ENCODE measurements at regions not wholly inside any gene's neighbourhood (a gene's known extent, or its start where the extent isn't known, plus 50 kb on each side); places are given as distances from the start of the nearest gene placed in this dataset.

GRCh38 chr1:81233591-81233990, 567.1 kb upstream of the ADGRL2 start:
- DNase-seq: no peak
- Histone ChIP-seq H3K9me3 (ENCODE audit: low read length) (peaks cover 12% of the 10 kb centered on the region; the same call in 1 of the 2 replicates), H3K36me3 (ENCODE audit: insufficient read depth, low read length) (no peaks in the 10 kb centered on the region), H3K4me1 (ENCODE audit: low read length) (no peaks in the 10 kb centered on the region), H4K20me1 (ENCODE audit: insufficient read depth, low read depth, low read length) (no peaks in the 10 kb centered on the region), H3K4me2 (ENCODE audit: low read depth, low read length, poor library complexity, severe bottlenecking) (no peak overlapping the region), H2AFZ (ENCODE audit: low read length) (no peak overlapping the region), H3K9me2 (replicated peaks; ENCODE audit: insufficient read depth, low read length) (peaks cover 4% of the 10 kb centered on the region; the same call in 1 of the 2 replicates), H3K79me2 (ENCODE audit: low read length) (no peaks in the 10 kb centered on the region), H3K9ac (ENCODE audit: low read length) (no peak overlapping the region), H3K27me3 (ENCODE audit: low read length) (no peaks in the 10 kb centered on the region), H3K27ac (ENCODE audit: low read length) (no peak overlapping the region), H3K4me3 (ENCODE audit: low read length) (no peak overlapping the region)

GRCh38 chr1:81232420-81232819, 568.3 kb upstream of the ADGRL2 start:
- H4K20me1 ChIP-seq (ENCODE audit: insufficient read depth, low read depth, low read length): no peaks in the 10 kb centered on the region
- H3K9ac ChIP-seq (ENCODE audit: low read length): no peak overlapping the region
- no peak overlapping the region for H3K4me3 ChIP-seq (ENCODE audit: low read length)
- H3K4me1 ChIP-seq (ENCODE audit: low read length): no peaks in the 10 kb centered on the region
- no peak for DNase-seq
- H3K9me3 ChIP-seq (ENCODE audit: low read length): peaks cover 10% of the 10 kb centered on the region; the same call in 1 of the 2 replicates
- H3K27me3 ChIP-seq (ENCODE audit: low read length): no peaks in the 10 kb centered on the region
- H3K36me3 ChIP-seq (ENCODE audit: insufficient read depth, low read length): no peaks in the 10 kb centered on the region
- H3K9me2 ChIP-seq (replicated peaks; ENCODE audit: insufficient read depth, low read length): peaks cover 4% of the 10 kb centered on the region; the same call in 1 of the 2 replicates
- no peaks in the 10 kb centered on the region for H3K79me2 ChIP-seq (ENCODE audit: low read length)
- H2AFZ ChIP-seq (ENCODE audit: low read length): no peak overlapping the region
- no peak overlapping the region for H3K27ac ChIP-seq (ENCODE audit: low read length)
- no peak overlapping the region for H3K4me2 ChIP-seq (ENCODE audit: low read depth, low read length, poor library complexity, severe bottlenecking)

DNA sequence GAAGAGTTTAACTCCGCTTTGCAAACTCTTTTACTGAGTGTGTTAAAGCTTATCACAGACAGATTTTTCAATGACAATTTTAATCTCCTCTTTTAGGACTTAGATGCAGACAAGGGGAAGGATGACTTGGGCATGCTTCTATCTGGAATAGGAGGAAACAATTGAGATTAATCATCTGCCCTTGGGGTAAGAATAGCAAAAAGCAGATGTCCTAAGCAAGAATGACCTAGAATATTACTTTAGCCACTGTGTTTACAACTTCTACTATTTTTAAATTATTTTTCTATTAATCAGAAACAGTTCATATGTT, 569.0 kb upstream of the ADGRL2 start:
- Histone ChIP-seq H3K27me3 (ENCODE audit: low read length) (no peaks in the 10 kb centered on the region), H3K9me3 (ENCODE audit: low read length) (peaks cover 10% of the 10 kb centered on the region), H3K79me2 (ENCODE audit: low read length) (no peaks in the 10 kb centered on the region), H3K9me2 (replicated peaks; ENCODE audit: insufficient read depth, low read length) (peaks cover 4% of the 10 kb centered on the region; the same call in 1 of the 2 replicates), H3K36me3 (ENCODE audit: insufficient read depth, low read length) (no peaks in the 10 kb centered on the region), H3K4me2 (ENCODE audit: low read depth, low read length, poor library complexity, severe bottlenecking) (no peak overlapping the region), H4K20me1 (ENCODE audit: insufficient read depth, low read depth, low read length) (no peaks in the 10 kb centered on the region), H3K4me3 (ENCODE audit: low read length) (no peak overlapping the region), H3K9ac (ENCODE audit: low read length) (no peak overlapping the region), H2AFZ (ENCODE audit: low read length) (no peak overlapping the region), H3K4me1 (ENCODE audit: low read length) (no peaks in the 10 kb centered on the region), H3K27ac (ENCODE audit: low read length) (no peak overlapping the region)
- DNase-seq: no peak

- Histone ChIP-seq H3K27ac (ENCODE audit: low read length) (no peak overlapping the region), H3K9me3 (ENCODE audit: low read length) (peaks cover 10% of the 10 kb centered on the region), H3K4me2 (ENCODE audit: low read depth, low read length, poor library complexity, severe bottlenecking) (no peak overlapping the region), H4K20me1 (ENCODE audit: insufficient read depth, low read depth, low read length) (no peaks in the 10 kb centered on the region), H3K9me2 (replicated peaks; ENCODE audit: insufficient read depth, low read length) (no peaks in the 10 kb centered on the region; the same call in 1 of the 2 replicates), H3K4me1 (ENCODE audit: low read length) (no peaks in the 10 kb centered on the region), H3K9ac (ENCODE audit: low read length) (no peak overlapping the region), H3K4me3 (ENCODE audit: low read length) (no peak overlapping the region), H2AFZ (ENCODE audit: low read length) (no peak overlapping the region), H3K36me3 (ENCODE audit: insufficient read depth, low read length) (no peaks in the 10 kb centered on the region), H3K27me3 (ENCODE audit: low read length) (no peaks in the 10 kb centered on the region), H3K79me2 (ENCODE audit: low read length) (no peaks in the 10 kb centered on the region)
- no peak for DNase-seq
These were observed 569.6 kb upstream of the ADGRL2 start for GRCh38 chr1:81230983-81231728.

- H3K27me3 ChIP-seq (ENCODE audit: low read length): no peaks in the 10 kb centered on the region
- no peak overlapping the region for H3K4me3 ChIP-seq (ENCODE audit: low read length)
- peaks cover 9% of the 10 kb centered on the region for H3K9me3 ChIP-seq (ENCODE audit: low read length)
- DNase-seq: no peak
- H3K27ac ChIP-seq (ENCODE audit: low read length): no peak overlapping the region
- no peak overlapping the region for H2AFZ ChIP-seq (ENCODE audit: low read length)
- H3K36me3 ChIP-seq (ENCODE audit: insufficient read depth, low read length): no peaks in the 10 kb centered on the region
- H3K9me2 ChIP-seq (replicated peaks; ENCODE audit: insufficient read depth, low read length): no peaks in the 10 kb centered on the region; the same call in 1 of the 2 replicates
- no peaks in the 10 kb centered on the region for H3K79me2 ChIP-seq (ENCODE audit: low read length)
- H3K4me1 ChIP-seq (ENCODE audit: low read length): no peaks in the 10 kb centered on the region
- H4K20me1 ChIP-seq (ENCODE audit: insufficient read depth, low read depth, low read length): no peaks in the 10 kb centered on the region
- no peak overlapping the region for H3K4me2 ChIP-seq (ENCODE audit: low read depth, low read length, poor library complexity, severe bottlenecking)
- H3K9ac ChIP-seq (ENCODE audit: low read length): no peak overlapping the region
These were observed 571.8 kb upstream of the ADGRL2 start for GRCh38 chr1:81228926-81229325.

GRCh38 chr1:81226603-81226928, 574.2 kb upstream of the ADGRL2 start:
- no peaks in the 10 kb centered on the region for H3K27me3 ChIP-seq (ENCODE audit: low read length)

DNA sequence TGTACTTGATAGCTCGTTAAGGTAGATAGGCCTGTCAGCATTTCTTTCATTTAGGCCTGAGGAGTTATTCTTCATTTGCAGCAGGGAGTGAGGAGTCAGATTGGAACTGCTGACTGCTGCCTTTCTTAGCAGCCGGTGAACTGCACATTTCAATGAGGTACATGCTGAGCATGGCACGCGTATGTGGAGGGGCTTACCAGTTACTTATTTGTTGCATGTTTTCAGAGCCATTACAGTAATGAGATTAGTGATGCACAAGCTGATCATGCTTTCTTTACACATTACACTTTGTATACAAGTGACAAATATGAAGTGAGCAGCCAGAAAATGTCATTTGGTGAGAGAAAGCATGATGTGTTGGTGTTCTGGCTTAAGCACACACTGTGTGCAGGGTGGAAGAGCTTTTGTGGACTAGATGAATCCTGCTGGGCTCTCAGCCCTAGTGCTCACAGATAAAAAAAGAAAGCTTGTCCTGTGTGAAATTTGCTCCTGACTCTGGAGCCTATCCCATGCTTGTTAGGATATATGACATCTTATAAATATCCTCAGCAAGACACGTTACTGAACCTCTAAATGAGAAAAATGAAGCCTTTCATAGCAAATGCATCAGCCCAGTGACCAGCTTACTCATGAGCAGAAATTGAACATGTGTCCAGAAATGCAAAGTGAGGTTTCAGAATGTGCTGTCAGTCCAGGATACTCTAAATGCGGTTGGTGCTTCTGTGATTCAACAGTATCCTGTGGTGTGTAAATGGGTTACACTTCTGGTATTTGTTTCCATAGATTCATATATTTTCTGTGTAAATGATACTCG, 574.7 kb upstream of the ADGRL2 start:
- H3K9me2 ChIP-seq (replicated peaks; ENCODE audit: insufficient read depth, low read length): no peaks in the 10 kb centered on the region; the same call in 1 of the 2 replicates
- H3K27me3 ChIP-seq (ENCODE audit: low read length): no peaks in the 10 kb centered on the region
- no peaks in the 10 kb centered on the region for H3K4me1 ChIP-seq (ENCODE audit: low read length)
- DNase-seq: no peak
- H3K79me2 ChIP-seq (ENCODE audit: low read length): no peaks in the 10 kb centered on the region
- no peaks in the 10 kb centered on the region for H3K36me3 ChIP-seq (ENCODE audit: insufficient read depth, low read length)
- no peak overlapping the region for H3K4me2 ChIP-seq (ENCODE audit: low read depth, low read length, poor library complexity, severe bottlenecking)
- no peak overlapping the region for H2AFZ ChIP-seq (ENCODE audit: low read length)
- no peak overlapping the region for H3K27ac ChIP-seq (ENCODE audit: low read length)
- no peaks in the 10 kb centered on the region for H4K20me1 ChIP-seq (ENCODE audit: insufficient read depth, low read depth, low read length)
- H3K9me3 ChIP-seq (ENCODE audit: low read length): peaks cover 9% of the 10 kb centered on the region
- no peak overlapping the region for H3K9ac ChIP-seq (ENCODE audit: low read length)
- no peak overlapping the region for H3K4me3 ChIP-seq (ENCODE audit: low read length)

More at GRCh38 chr1:81226603-81226928, 574.2 kb upstream of the ADGRL2 start:
- H3K9ac ChIP-seq (ENCODE audit: low read length): no peak overlapping the region
- H3K27ac ChIP-seq (ENCODE audit: low read length): no peak overlapping the region
- no peaks in the 10 kb centered on the region for H3K4me1 ChIP-seq (ENCODE audit: low read length)
- no peaks in the 10 kb centered on the region for H3K79me2 ChIP-seq (ENCODE audit: low read length)
- H2AFZ ChIP-seq (ENCODE audit: low read length): no peak overlapping the region
- no peaks in the 10 kb centered on the region for H4K20me1 ChIP-seq (ENCODE audit: insufficient read depth, low read depth, low read length)
- no peak overlapping the region for H3K4me3 ChIP-seq (ENCODE audit: low read length)
- H3K4me2 ChIP-seq (ENCODE audit: low read depth, low read length, poor library complexity, severe bottlenecking): no peak overlapping the region
- DNase-seq: no peak
- H3K9me2 ChIP-seq (replicated peaks; ENCODE audit: insufficient read depth, low read length): no peaks in the 10 kb centered on the region; the same call in 1 of the 2 replicates
- peaks cover 9% of the 10 kb centered on the region for H3K9me3 ChIP-seq (ENCODE audit: low read length)
- H3K36me3 ChIP-seq (ENCODE audit: insufficient read depth, low read length): no peaks in the 10 kb centered on the region

DNA sequence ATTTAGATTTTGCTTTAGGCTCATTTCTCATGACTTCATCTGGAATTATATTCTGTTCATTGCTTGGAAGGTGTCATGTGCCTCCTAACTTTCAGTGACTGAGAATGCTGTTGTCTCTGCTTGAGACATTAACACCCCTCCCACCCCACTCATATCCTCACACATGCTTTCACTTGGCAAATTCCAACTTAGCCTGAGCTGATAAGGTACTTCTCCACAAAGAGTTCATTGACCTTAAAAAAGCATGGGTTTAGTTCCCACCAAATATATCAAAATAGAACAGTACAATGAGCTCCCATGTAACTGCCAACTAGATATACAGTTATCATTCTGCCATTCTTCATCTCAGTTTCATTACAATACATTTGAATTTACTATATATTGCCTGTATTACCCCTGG, 576.5 kb upstream of the ADGRL2 start:
- Histone ChIP-seq H3K9me2 (replicated peaks; ENCODE audit: insufficient read depth, low read length) (no peaks in the 10 kb centered on the region; the same call in 1 of the 2 replicates), H3K36me3 (ENCODE audit: insufficient read depth, low read length) (no peaks in the 10 kb centered on the region), H3K9ac (ENCODE audit: low read length) (no peak overlapping the region), H3K27me3 (ENCODE audit: low read length) (no peaks in the 10 kb centered on the region), H3K4me1 (ENCODE audit: low read length) (no peaks in the 10 kb centered on the region), H3K4me2 (ENCODE audit: low read depth, low read length, poor library complexity, severe bottlenecking) (no peak overlapping the region), H2AFZ (ENCODE audit: low read length) (no peak overlapping the region), H3K27ac (ENCODE audit: low read length) (no peak overlapping the region), H3K9me3 (ENCODE audit: low read length) (peaks cover 15% of the 10 kb centered on the region), H3K4me3 (ENCODE audit: low read length) (no peak overlapping the region), H3K79me2 (ENCODE audit: low read length) (no peaks in the 10 kb centered on the region), H4K20me1 (ENCODE audit: insufficient read depth, low read depth, low read length) (no peaks in the 10 kb centered on the region)
- no peak for DNase-seq
